H1 (cell line): ENCODE measurements at regions not wholly inside any gene's neighbourhood (a gene's known extent, or its start where the extent isn't known, plus 50 kb on each side); places are given as distances from the start of the nearest gene placed in this dataset.

Source experiments
- EP300 ChIP-seq, 2 experiments: IDR thresholded peaks; 1 replicate in 1 of 2; 2 replicates in 1 of 2; pipeline ENCODE4 v1.6.1; 2011 to 2012; ENCODE audit warnings: low read depth in 2 of 2, low read length in 2 of 2, mild to moderate bottlenecking in 2 of 2, borderline replicate concordance in 1 of 2, inconsistent platforms in 1 of 2, moderate library complexity in 1 of 2
- POU5F1 ChIP-seq: IDR thresholded peaks from 2 replicates; pipeline ENCODE4 v1.6.1; 2011; ENCODE audit warnings: low read depth, mild to moderate bottlenecking, low read length, moderate library complexity

DNA sequence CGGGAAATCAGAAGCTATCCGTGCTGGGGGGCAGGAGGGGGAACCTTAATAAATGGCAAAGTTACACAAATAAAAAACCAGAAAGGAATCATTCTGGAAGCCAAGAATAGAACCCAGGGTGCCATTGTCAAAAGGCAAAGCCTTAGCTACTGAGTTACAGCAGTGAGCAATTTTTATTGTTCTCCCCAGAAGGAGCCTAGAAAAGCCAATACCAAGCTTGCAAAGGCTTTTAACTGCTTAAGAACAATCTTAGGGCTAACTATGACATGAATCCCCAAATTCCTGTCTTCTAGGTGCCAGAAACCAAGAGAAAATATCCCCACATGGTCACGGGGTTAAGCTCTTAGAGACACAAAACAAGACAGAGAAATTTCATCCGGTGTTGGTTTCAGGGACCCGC lies 482.7 kb downstream of the CCSER2 start (continued):
- TF ChIP-seq EP300 (IDR thresholded peaks at IDR 0.05; ENCODE audit: borderline replicate concordance in 1 of 2, low read depth in 2 of 2, low read length in 2 of 2) (no peak), POU5F1 (no peak)
